ENCODE measurements at regions not wholly inside any gene's neighbourhood (a gene's known extent, or its start where the extent isn't known, plus 50 kb on each side); places are given as distances from the start of the nearest gene placed in this dataset.
"Not testable (repeated sequence)": the region's sequence is repeated elsewhere in the genome, so short reads cannot be mapped to it uniquely, and the experiment has no call there.

GRCh38 chrX:146994163-146994562, 179.6 kb upstream of the CXorf51A start:
- DNase-seq (ENCODE audit: low read depth), result no peak

GRCh38 chrX:146973283-146973682, 158.7 kb upstream of the CXorf51A start:
- DNase-seq (ENCODE audit: low read depth), result no peak

GRCh38 chrX:146967306-146967705, 152.8 kb upstream of the CXorf51A start:
- no peak for DNase-seq (ENCODE audit: low read depth)

GRCh38 chrX:146956760-146957159, 142.2 kb upstream of the CXorf51A start:
- no peak for DNase-seq (ENCODE audit: low read depth)

- DNase-seq (ENCODE audit: low read depth), result no peak
Observed at GRCh38 chrX:146934256-146934655, 119.7 kb upstream of the CXorf51A start.

- DNase-seq (ENCODE audit: low read depth), result not testable (repeated sequence)
Observed at GRCh38 chrX:146932997-146933396, 118.5 kb upstream of the CXorf51A start.

- DNase-seq (ENCODE audit: low read depth), result no peak
Observed at GRCh38 chrX:146921204-146921603, 106.7 kb upstream of the CXorf51A start.

- DNase-seq (ENCODE audit: low read depth), result no peak
Observed at GRCh38 chrX:146907391-146908240, 93.1 kb upstream of the CXorf51A start.

GRCh38 chrX:146906166-146906565, 91.6 kb upstream of the CXorf51A start:
- DNase-seq (ENCODE audit: low read depth), result no peak

GRCh38 chrX:146887020-146887419, 72.5 kb upstream of the CXorf51A start:
- DNase-seq (ENCODE audit: low read depth), result no peak

- DNase-seq (ENCODE audit: low read depth), result peak; percentile 36
Observed at GRCh38 chrX:146881521-146881920, 67.0 kb upstream of the CXorf51A start.

GRCh38 chrX:146866846-146867245, 52.3 kb upstream of the CXorf51A start:
- DNase-seq (ENCODE audit: low read depth), result not testable (repeated sequence)

- not testable (repeated sequence) for DNase-seq (ENCODE audit: low read depth)
Observed at GRCh38 chrX:146865734-146866133, 51.2 kb upstream of the CXorf51A start.

Data from myocyte (in vitro differentiated cells).